Osteoblast (primary cell): ENCODE measurements at regions not wholly inside any gene's neighbourhood (a gene's known extent, or its start where the extent isn't known, plus 50 kb on each side); places are given as distances from the start of the nearest gene placed in this dataset.

Source experiments
- DNase-seq: peaks from one replicate; pipeline ENCODE4 v3.0.0; 2011; ENCODE audit warnings: low spot score, mixed read lengths; ENCODE audit not compliant: insufficient read length; ENCODE audit errors: missing footprints
- H2AFZ ChIP-seq: 2 replicates; pipeline ENCODE4 v1.6.0; 2011; ENCODE audit warnings: mild to moderate bottlenecking, low read length
- H3K27ac ChIP-seq: 2 replicates; pipeline ENCODE4 v1.5.1; 2011; ENCODE audit warnings: mild to moderate bottlenecking, low read depth, low read length, moderate library complexity
- H3K27me3 ChIP-seq: 2 replicates; pipeline ENCODE4 v1.6.0; 2012; ENCODE audit warnings: mild to moderate bottlenecking, control low read depth, inconsistent platforms, low read length, moderate library complexity; ENCODE audit not compliant: insufficient read depth
- H3K36me3 ChIP-seq: 2 replicates; pipeline ENCODE4 v1.5.1; 2011; ENCODE audit warnings: mild to moderate bottlenecking, low read length, control low read depth, moderate library complexity; ENCODE audit not compliant: insufficient read depth
- H3K4me1 ChIP-seq: 2 replicates; pipeline ENCODE4 v1.5.1; 2011; ENCODE audit warnings: mild to moderate bottlenecking, low read length, control low read depth, moderate library complexity; ENCODE audit not compliant: insufficient read depth
- H3K4me2 ChIP-seq: 2 replicates; pipeline ENCODE4 v1.6.0; 2011; ENCODE audit warnings: mild to moderate bottlenecking, low read length; ENCODE audit not compliant: insufficient read depth
- H3K4me3 ChIP-seq: fragments of 200-600 bp; sonication (generic); 3 replicates; pipeline ENCODE4 v1.5.1; 2012; ENCODE audit warnings: mild to moderate bottlenecking, low read length, inconsistent platforms; ENCODE audit not compliant: insufficient read depth
- H3K79me2 ChIP-seq: 2 replicates; pipeline ENCODE4 v1.6.0; 2012; ENCODE audit warnings: mild to moderate bottlenecking, low read length, control low read depth, inconsistent platforms; ENCODE audit not compliant: insufficient read depth
- H3K9me3 ChIP-seq: 2 replicates; pipeline ENCODE4 v1.5.1; 2011; ENCODE audit warnings: low read depth, low read length, control low read depth
- H4K20me1 ChIP-seq: 2 replicates; pipeline ENCODE4 v1.6.0; 2012; ENCODE audit warnings: mild to moderate bottlenecking, low read length, control low read depth; ENCODE audit not compliant: insufficient read depth
- CTCF ChIP-seq: IDR thresholded peaks from 2 replicates; pipeline ENCODE4 v1.5.1; 2011; ENCODE audit warnings: mild to moderate bottlenecking, low read depth, low read length, moderate library complexity; ENCODE audit errors: extremely low read depth

- no peak overlapping the region for H3K27ac ChIP-seq
- no peak overlapping the region for H3K4me2 ChIP-seq
- H3K27me3 ChIP-seq, result no peaks in the 10 kb centered on the region
- no peak overlapping the region for H2AFZ ChIP-seq
- no peak overlapping the region for H3K4me3 ChIP-seq
- H3K9me3 ChIP-seq, result peaks cover 2% of the 10 kb centered on the region
- no peaks in the 10 kb centered on the region for H4K20me1 ChIP-seq
- no peaks in the 10 kb centered on the region for H3K36me3 ChIP-seq
- DNase-seq, result no peak
- H3K79me2 ChIP-seq, result no peaks in the 10 kb centered on the region
- no peak for TF ChIP-seq CTCF
- H3K4me1 ChIP-seq, result no peaks in the 10 kb centered on the region
Measured at GRCh38 chr6:95175927-95176675, 401.2 kb upstream of the MANEA start.

- Histone ChIP-seq H3K4me2 (no peak overlapping the region), H3K4me3 (no peak overlapping the region), H3K79me2 (no peaks in the 10 kb centered on the region), H2AFZ (no peak overlapping the region), H3K27ac (no peak overlapping the region), H3K36me3 (no peaks in the 10 kb centered on the region), H3K9me3 (no peaks in the 10 kb centered on the region), H3K4me1 (no peaks in the 10 kb centered on the region), H4K20me1 (no peaks in the 10 kb centered on the region), H3K27me3 (no peaks in the 10 kb centered on the region)
- DNase-seq, result no peak
- TF ChIP-seq CTCF, result no peak
Measured at GRCh38 chr6:95185874-95186273, 391.5 kb upstream of the MANEA start.

- H3K4me1 ChIP-seq, result no peaks in the 10 kb centered on the region
- H3K9me3 ChIP-seq, result no peaks in the 10 kb centered on the region
- H3K4me3 ChIP-seq, result no peak overlapping the region
- no peak overlapping the region for H3K4me2 ChIP-seq
- no peaks in the 10 kb centered on the region for H3K79me2 ChIP-seq
- DNase-seq, result no peak
- no peak overlapping the region for H3K27ac ChIP-seq
- TF ChIP-seq CTCF, result no peak
- no peaks in the 10 kb centered on the region for H4K20me1 ChIP-seq
- H2AFZ ChIP-seq, result no peak overlapping the region
- H3K36me3 ChIP-seq, result no peaks in the 10 kb centered on the region
- no peaks in the 10 kb centered on the region for H3K27me3 ChIP-seq
Measured at GRCh38 chr6:95186710-95187109, 390.6 kb upstream of the MANEA start.

GRCh38 chr6:95197590-95197989, 379.7 kb upstream of the MANEA start:
- no peaks in the 10 kb centered on the region for H4K20me1 ChIP-seq
- no peak for DNase-seq
- no peak overlapping the region for H3K27ac ChIP-seq

More at GRCh38 chr6:95197590-95197989, 379.7 kb upstream of the MANEA start:
- Histone ChIP-seq H3K9me3 (no peaks in the 10 kb centered on the region), H3K4me3 (no peak overlapping the region), H3K4me2 (no peak overlapping the region), H3K36me3 (no peaks in the 10 kb centered on the region), H2AFZ (no peak overlapping the region), H3K4me1 (no peaks in the 10 kb centered on the region), H3K79me2 (no peaks in the 10 kb centered on the region), H3K27me3 (no peaks in the 10 kb centered on the region)
- TF ChIP-seq CTCF, result no peak
